Endodermal cell (in vitro differentiated cells): ENCODE measurements at regions not wholly inside any gene's neighbourhood (a gene's known extent, or its start where the extent isn't known, plus 50 kb on each side); places are given as distances from the start of the nearest gene placed in this dataset.

ENCODE experiments used
- DNase-seq: peaks from one replicate; pipeline ENCODE4 v3.0.0-alpha.2; 2017
- H3K27ac ChIP-seq: 2 replicates; pipeline ENCODE4 v1.5.1; 2013; ENCODE audit warnings: mild to moderate bottlenecking, low read depth, low read length, moderate library complexity
- H3K27me3 ChIP-seq: 2 replicates; pipeline ENCODE4 v1.6.1; 2013; ENCODE audit warnings: mild to moderate bottlenecking, low read length, moderate library complexity; ENCODE audit not compliant: insufficient read depth, control insufficient read depth, poor library complexity, severe bottlenecking
- H3K36me3 ChIP-seq: 2 replicates; pipeline ENCODE4 v1.7.0; 2013; ENCODE audit warnings: mild to moderate bottlenecking, low read length, moderate library complexity; ENCODE audit not compliant: control insufficient read depth, insufficient read depth
- H3K4me1 ChIP-seq: one replicate; pipeline ENCODE4 v1.7.0; 2013; ENCODE audit warnings: low read length; ENCODE audit not compliant: control insufficient read depth, insufficient read depth
- H3K4me3 ChIP-seq: 2 replicates; pipeline ENCODE4 v1.5.1; 2013; ENCODE audit warnings: mild to moderate bottlenecking, low read length, moderate library complexity
- H3K9ac ChIP-seq: 2 replicates; pipeline ENCODE4 v1.6.1; 2013; ENCODE audit warnings: mild to moderate bottlenecking, low read length, moderate library complexity; ENCODE audit not compliant: poor library complexity, severe bottlenecking; ENCODE audit errors: extremely low read depth
- H3K9me3 ChIP-seq: 2 replicates; pipeline ENCODE4 v1.6.1; 2013; ENCODE audit warnings: mild to moderate bottlenecking, low read length, moderate library complexity; ENCODE audit not compliant: control insufficient read depth
- H3K27ac Mint-ChIP-seq: 2 replicates; pipeline ENCODE4 v1.8.0; 2020; ENCODE audit warnings: mixed read lengths
- H3K27me3 Mint-ChIP-seq: 2 replicates; pipeline ENCODE4 v1.8.0; 2021; ENCODE audit warnings: mild to moderate bottlenecking, mixed read lengths; ENCODE audit not compliant: insufficient read depth
- H3K36me3 Mint-ChIP-seq: 2 replicates; pipeline ENCODE4 v1.8.0; 2020; ENCODE audit warnings: low read depth, mixed read lengths
- H3K4me1 Mint-ChIP-seq: 2 replicates; pipeline ENCODE4 v1.8.0; 2020; ENCODE audit warnings: mixed read lengths
- H3K4me3 Mint-ChIP-seq: 2 replicates; pipeline ENCODE4 v1.8.0; 2020; ENCODE audit warnings: mild to moderate bottlenecking, moderate library complexity, mixed read lengths
- H3K9me3 Mint-ChIP-seq: 2 replicates; pipeline ENCODE4 v1.8.0; 2020; ENCODE audit warnings: mild to moderate bottlenecking, mixed read lengths
- WGBS, 2 experiments: methylation state at CpG; one replicate each; pipeline versions ENCODE4 v1.1.5 to v1.1.7; 2013; ENCODE audit warnings: missing lambda C conversion rate in 2 of 2, mixed read lengths in 1 of 2; ENCODE audit not compliant: insufficient coverage in 1 of 2, insufficient read length in 1 of 2; 5-methylcytosine and 5-hydroxymethylcytosine counted together
- TF ChIP-seq, protein P1 (sequence below): fragments of 200-600 bp; sonication (generic); conservative IDR thresholded peaks from 2 replicates; pipeline ENCODE4 v1.5.0; 2021; ENCODE audit warnings: antibody characterized with exemption, mild to moderate bottlenecking

GRCh38 chr4:148814030-148814429, 371.8 kb upstream of the NR3C2 start:
- Histone ChIP-seq H3K9ac (no peak overlapping the region), H3K27ac (no peak overlapping the region), H3K4me1 (no peaks in the 10 kb centered on the region), H3K27me3 (no peaks in the 10 kb centered on the region), H3K9me3 (no peaks in the 10 kb centered on the region), H3K4me3 (no peak overlapping the region), H3K36me3 (no peaks in the 10 kb centered on the region)
- peaks cover 8% of the 10 kb centered on the region for H3K9me3 Mint-ChIP-seq
- no peak for DNase-seq
- TF ChIP-seq, protein P1, sequence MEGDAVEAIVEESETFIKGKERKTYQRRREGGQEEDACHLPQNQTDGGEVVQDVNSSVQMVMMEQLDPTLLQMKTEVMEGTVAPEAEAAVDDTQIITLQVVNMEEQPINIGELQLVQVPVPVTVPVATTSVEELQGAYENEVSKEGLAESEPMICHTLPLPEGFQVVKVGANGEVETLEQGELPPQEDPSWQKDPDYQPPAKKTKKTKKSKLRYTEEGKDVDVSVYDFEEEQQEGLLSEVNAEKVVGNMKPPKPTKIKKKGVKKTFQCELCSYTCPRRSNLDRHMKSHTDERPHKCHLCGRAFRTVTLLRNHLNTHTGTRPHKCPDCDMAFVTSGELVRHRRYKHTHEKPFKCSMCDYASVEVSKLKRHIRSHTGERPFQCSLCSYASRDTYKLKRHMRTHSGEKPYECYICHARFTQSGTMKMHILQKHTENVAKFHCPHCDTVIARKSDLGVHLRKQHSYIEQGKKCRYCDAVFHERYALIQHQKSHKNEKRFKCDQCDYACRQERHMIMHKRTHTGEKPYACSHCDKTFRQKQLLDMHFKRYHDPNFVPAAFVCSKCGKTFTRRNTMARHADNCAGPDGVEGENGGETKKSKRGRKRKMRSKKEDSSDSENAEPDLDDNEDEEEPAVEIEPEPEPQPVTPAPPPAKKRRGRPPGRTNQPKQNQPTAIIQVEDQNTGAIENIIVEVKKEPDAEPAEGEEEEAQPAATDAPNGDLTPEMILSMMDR = no peak
- H3K27me3 Mint-ChIP-seq = no peaks in the 10 kb centered on the region
- peaks cover 3% of the 10 kb centered on the region for H3K4me1 Mint-ChIP-seq
- WGBS, 2 experiments = 80 to 100% methylated on average over 1 of the region's 1 CpG
- H3K4me3 Mint-ChIP-seq = no peak overlapping the region
- H3K27ac Mint-ChIP-seq = no peak overlapping the region
- H3K36me3 Mint-ChIP-seq = no peaks in the 10 kb centered on the region

DNA sequence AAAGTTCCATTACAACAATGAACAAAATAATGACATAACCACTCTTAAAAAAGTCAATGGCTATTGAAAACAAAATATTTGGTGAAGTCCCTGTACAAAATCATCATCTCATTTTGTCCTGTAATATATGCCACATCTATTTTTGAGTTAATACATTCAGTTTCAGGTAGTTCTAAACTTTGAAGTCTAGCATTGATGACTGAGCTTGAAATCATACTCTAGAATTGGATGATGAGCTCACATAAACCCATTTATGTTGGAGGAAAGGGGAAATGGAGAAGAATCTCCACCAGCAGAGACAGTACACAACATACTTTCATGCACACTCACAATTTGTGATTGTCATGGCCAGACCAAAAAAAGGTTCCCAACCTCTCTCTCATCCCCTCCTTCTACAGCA, 371.1 kb upstream of the NR3C2 start:
- no peak overlapping the region for H3K9ac ChIP-seq
- H3K4me3 Mint-ChIP-seq = no peak overlapping the region
- TF ChIP-seq, protein P1 = no peak
- H3K9me3 Mint-ChIP-seq = peaks cover 8% of the 10 kb centered on the region
- peaks cover 3% of the 10 kb centered on the region for H3K4me1 Mint-ChIP-seq
- H3K36me3 Mint-ChIP-seq = no peaks in the 10 kb centered on the region
- H3K4me1 ChIP-seq = no peaks in the 10 kb centered on the region
- no peaks in the 10 kb centered on the region for H3K9me3 ChIP-seq
- no peak overlapping the region for H3K27ac Mint-ChIP-seq
- no peaks in the 10 kb centered on the region for H3K27me3 ChIP-seq
- no peaks in the 10 kb centered on the region for H3K27me3 Mint-ChIP-seq
- no peak overlapping the region for H3K27ac ChIP-seq
- no peak overlapping the region for H3K4me3 ChIP-seq
- no peaks in the 10 kb centered on the region for H3K36me3 ChIP-seq
- DNase-seq = no peak

- H3K27me3 ChIP-seq = no peaks in the 10 kb centered on the region
- no peaks in the 10 kb centered on the region for H3K4me1 ChIP-seq
- H3K36me3 Mint-ChIP-seq = no peaks in the 10 kb centered on the region
- H3K9me3 Mint-ChIP-seq = peaks cover 4% of the 10 kb centered on the region
- H3K9ac ChIP-seq = no peak overlapping the region
- no peaks in the 10 kb centered on the region for H3K9me3 ChIP-seq
- no peak overlapping the region for H3K4me3 Mint-ChIP-seq
- no peak for DNase-seq
- H3K27ac Mint-ChIP-seq = no peak overlapping the region
- no peaks in the 10 kb centered on the region for H3K36me3 ChIP-seq
- peaks cover 3% of the 10 kb centered on the region for H3K4me1 Mint-ChIP-seq
- no peak overlapping the region for H3K27ac ChIP-seq
- TF ChIP-seq, protein P1 = no peak
- no peak overlapping the region for H3K4me3 ChIP-seq
- WGBS, 2 experiments = 90 to 94% methylated on average over 2 to 3 of the region's 3 CpGs
- H3K27me3 Mint-ChIP-seq = no peaks in the 10 kb centered on the region
Observed at GRCh38 chr4:148812101-148812500, 369.9 kb upstream of the NR3C2 start.
